ENCODE measurements at regions not wholly inside any gene's neighbourhood (a gene's known extent, or its start where the extent isn't known, plus 50 kb on each side); places are given as distances from the start of the nearest gene placed in this dataset.

- Mint-ChIP-seq H3K27ac (no peak overlapping the region), H3K9me3 (no peaks in the 10 kb centered on the region), H3K36me3 (peaks cover 28% of the 10 kb centered on the region), H3K4me1 (peaks cover 7% of the 10 kb centered on the region), H3K27me3 (ENCODE audit: low read depth) (no peaks in the 10 kb centered on the region), H3K4me3 (no peak overlapping the region)
- no peak for TF ChIP-seq CTCF (IDR thresholded peaks at IDR 0.05; ENCODE audit: unreplicated experiment)
- DNase-seq (ENCODE audit: low spot score in 2 of 2, unreplicated experiment in 2 of 2): no peak
Observed at GRCh38 chr4:20572976-20573375, 127.3 kb upstream of the PACRGL start.

GRCh38 chr4:20574986-20575385 is 125.3 kb upstream of the PACRGL start:
- no peak for DNase-seq (ENCODE audit: low spot score in 2 of 2, unreplicated experiment in 2 of 2)
- no peak for TF ChIP-seq CTCF (IDR thresholded peaks at IDR 0.05; ENCODE audit: unreplicated experiment)
- H3K27ac Mint-ChIP-seq: no peak overlapping the region
- H3K27me3 Mint-ChIP-seq (ENCODE audit: low read depth): no peaks in the 10 kb centered on the region
- H3K4me1 Mint-ChIP-seq: peaks cover 7% of the 10 kb centered on the region
- H3K9me3 Mint-ChIP-seq: no peaks in the 10 kb centered on the region
- no peak overlapping the region for H3K4me3 Mint-ChIP-seq
- H3K36me3 Mint-ChIP-seq: peaks cover 27% of the 10 kb centered on the region

- no peak for TF ChIP-seq CTCF (IDR thresholded peaks at IDR 0.05; ENCODE audit: unreplicated experiment)
- Mint-ChIP-seq H3K9me3 (no peaks in the 10 kb centered on the region), H3K36me3 (peaks cover 28% of the 10 kb centered on the region), H3K4me1 (peaks cover 7% of the 10 kb centered on the region), H3K4me3 (no peak overlapping the region), H3K27ac (no peak overlapping the region), H3K27me3 (ENCODE audit: low read depth) (no peaks in the 10 kb centered on the region)
- DNase-seq (ENCODE audit: low spot score in 2 of 2, unreplicated experiment in 2 of 2): no peak
Observed at GRCh38 chr4:20575486-20575885, 124.8 kb upstream of the PACRGL start.

- Mint-ChIP-seq H3K36me3 (peaks cover 31% of the 10 kb centered on the region), H3K27me3 (ENCODE audit: low read depth) (no peaks in the 10 kb centered on the region), H3K9me3 (no peaks in the 10 kb centered on the region)
Observed at GRCh38 chr4:20576861-20577260, 123.4 kb upstream of the PACRGL start.

GRCh38 chr4:20577702-20578101 is 122.6 kb upstream of the PACRGL start:
- no peak for DNase-seq (ENCODE audit: low spot score in 2 of 2, unreplicated experiment in 2 of 2)
- no peaks in the 10 kb centered on the region for H3K9me3 Mint-ChIP-seq
- no peaks in the 10 kb centered on the region for H3K27me3 Mint-ChIP-seq (ENCODE audit: low read depth)
- no peak for TF ChIP-seq CTCF (IDR thresholded peaks at IDR 0.05; ENCODE audit: unreplicated experiment)
- peaks cover 34% of the 10 kb centered on the region for H3K36me3 Mint-ChIP-seq
- H3K27ac Mint-ChIP-seq: no peak overlapping the region
- no peak overlapping the region for H3K4me3 Mint-ChIP-seq
- H3K4me1 Mint-ChIP-seq: peaks cover 7% of the 10 kb centered on the region

More at GRCh38 chr4:20576861-20577260, 123.4 kb upstream of the PACRGL start:
- Mint-ChIP-seq H3K27ac (no peak overlapping the region), H3K4me3 (no peak overlapping the region), H3K4me1 (peaks cover 7% of the 10 kb centered on the region)
- no peak for TF ChIP-seq CTCF (IDR thresholded peaks at IDR 0.05; ENCODE audit: unreplicated experiment)
- no peak for DNase-seq (ENCODE audit: low spot score in 2 of 2, unreplicated experiment in 2 of 2)

- H3K27me3 Mint-ChIP-seq (ENCODE audit: low read depth): no peaks in the 10 kb centered on the region
- no peak for TF ChIP-seq CTCF (IDR thresholded peaks at IDR 0.05; ENCODE audit: unreplicated experiment)
- H3K4me3 Mint-ChIP-seq: no peak overlapping the region
- H3K4me1 Mint-ChIP-seq: peaks cover 7% of the 10 kb centered on the region
- no peak for DNase-seq (ENCODE audit: low spot score in 2 of 2, unreplicated experiment in 2 of 2)
- H3K9me3 Mint-ChIP-seq: peaks cover 5% of the 10 kb centered on the region
- H3K36me3 Mint-ChIP-seq: peaks cover 38% of the 10 kb centered on the region
- H3K27ac Mint-ChIP-seq: no peak overlapping the region
Observed at GRCh38 chr4:20580907-20581306, 119.4 kb upstream of the PACRGL start.
